Uterus (tissue), 2 donors: ENCODE measurements at regions not wholly inside any gene's neighbourhood (a gene's known extent, or its start where the extent isn't known, plus 50 kb on each side); places are given as distances from the start of the nearest gene placed in this dataset.

ENCODE experiments used
- CTCF ChIP-seq, 4 experiments: fragments of 200-600 bp in 2 of 4; fragments of 450-650 bp in 2 of 4; sonication (generic) in 2 of 4; IDR thresholded peaks; one replicate each; pipeline ENCODE4 v1.5.1; 2016 to 2019; ENCODE audit warnings: antibody characterized with exemption in 4 of 4, mild to moderate bottlenecking in 2 of 4, moderate library complexity in 1 of 4
- POLR2A ChIP-seq, 2 donors: fragments of 450-650 bp; IDR thresholded peaks; one replicate each; pipeline ENCODE4 v1.6.1; 2016; ENCODE audit warnings: antibody characterized with exemption in 2 of 2, mild to moderate bottlenecking in 1 of 2, moderate library complexity in 1 of 2

- TF ChIP-seq CTCF (IDR thresholded peaks at IDR 0.05) (no peak), POLR2A (IDR thresholded peaks at IDR 0.05) (no peak)
Observed at GRCh38 chr10:36515319-36515718, 610.1 kb upstream of the ANKRD30A start.
